ENCODE measurements at regions not wholly inside any gene's neighbourhood (a gene's known extent, or its start where the extent isn't known, plus 50 kb on each side); places are given as distances from the start of the nearest gene placed in this dataset.

DNA sequence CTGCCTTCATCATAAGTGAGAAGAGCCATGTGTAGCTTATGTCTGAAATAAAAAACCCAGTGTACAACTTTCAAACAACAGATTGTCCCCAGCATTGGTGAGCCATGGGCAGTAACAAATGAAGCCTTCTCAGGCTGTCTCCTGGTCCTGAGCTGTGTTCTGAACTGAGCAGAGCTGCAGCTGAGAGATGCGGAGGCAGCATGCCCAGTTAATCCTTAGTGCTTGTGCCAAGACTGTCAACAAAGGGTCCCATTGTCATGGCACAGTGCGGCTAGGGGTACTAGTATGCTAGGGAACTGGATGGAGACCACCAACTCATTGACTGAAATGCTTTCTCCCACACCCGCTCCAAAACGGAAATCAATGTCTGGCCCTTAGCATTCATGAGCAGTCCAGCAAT, 154.3 kb downstream of the RMST start:
- TF ChIP-seq FOXK2 (IDR thresholded peaks at IDR 0.05) (no peak), L3MBTL2 (conservative IDR thresholded peaks at IDR 0.05) (no peak), TARDBP (IDR thresholded peaks at IDR 0.05) (no peak), NFRKB (IDR thresholded peaks at IDR 0.05) (no peak), CTBP1 (IDR thresholded peaks at IDR 0.05; ENCODE audit: borderline replicate concordance) (no peak), ZNF384 (IDR thresholded peaks at IDR 0.05) (no peak), ARNT (IDR thresholded peaks at IDR 0.05) (no peak), LEF1 (IDR thresholded peaks at IDR 0.05; ENCODE audit: borderline replicate concordance) (no peak), BHLHE40 (IDR thresholded peaks at IDR 0.05; ENCODE audit: borderline replicate concordance) (no peak), HDGF (IDR thresholded peaks at IDR 0.05; ENCODE audit: borderline replicate concordance) (no peak), SUZ12 (IDR thresholded peaks at IDR 0.05) (no peak), FOXA1 (IDR thresholded peaks at IDR 0.05) (no peak), FOXM1 (IDR thresholded peaks at IDR 0.05; ENCODE audit: borderline replicate concordance) (no peak), SP1 (IDR thresholded peaks at IDR 0.05) (no peak), ELF4 (IDR thresholded peaks at IDR 0.05) (no peak)
- TF ChIP-seq, protein P1, sequence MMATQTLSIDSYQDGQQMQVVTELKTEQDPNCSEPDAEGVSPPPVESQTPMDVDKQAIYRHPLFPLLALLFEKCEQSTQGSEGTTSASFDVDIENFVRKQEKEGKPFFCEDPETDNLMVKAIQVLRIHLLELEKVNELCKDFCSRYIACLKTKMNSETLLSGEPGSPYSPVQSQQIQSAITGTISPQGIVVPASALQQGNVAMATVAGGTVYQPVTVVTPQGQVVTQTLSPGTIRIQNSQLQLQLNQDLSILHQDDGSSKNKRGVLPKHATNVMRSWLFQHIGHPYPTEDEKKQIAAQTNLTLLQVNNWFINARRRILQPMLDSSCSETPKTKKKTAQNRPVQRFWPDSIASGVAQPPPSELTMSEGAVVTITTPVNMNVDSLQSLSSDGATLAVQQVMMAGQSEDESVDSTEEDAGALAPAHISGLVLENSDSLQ (IDR thresholded peaks at IDR 0.05), result no peak
- ChIA-PET CTCF (no interaction called here), POLR2A (no interaction called here)
- no peak for DNase-seq (ENCODE audit: extremely low spot score)

DNA sequence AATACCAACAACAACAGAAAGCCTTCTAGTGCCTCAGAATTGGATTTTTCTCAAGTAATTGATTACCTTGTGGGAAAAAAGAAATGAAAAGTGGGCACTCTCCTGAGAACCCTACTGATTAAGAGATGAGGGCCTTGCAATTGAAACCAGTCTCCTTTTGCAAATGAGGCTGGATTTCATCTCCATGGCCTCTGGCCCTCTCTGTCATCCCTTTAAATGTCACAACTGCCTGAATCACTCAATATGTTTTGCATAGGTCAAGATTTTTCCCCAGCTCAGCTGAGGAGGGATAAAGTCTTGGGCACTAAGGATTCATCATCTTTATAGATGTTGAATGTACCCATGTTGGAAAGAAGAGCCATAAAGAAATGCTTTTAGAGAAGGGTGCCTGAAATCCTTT, 166.4 kb downstream of the RMST start:
- TF ChIP-seq SUZ12 (IDR thresholded peaks at IDR 0.05) (no peak), SP1 (IDR thresholded peaks at IDR 0.05) (no peak), FOXA1 (IDR thresholded peaks at IDR 0.05) (no peak), CTBP1 (IDR thresholded peaks at IDR 0.05; ENCODE audit: borderline replicate concordance) (no peak), FOXK2 (IDR thresholded peaks at IDR 0.05) (no peak), HDGF (IDR thresholded peaks at IDR 0.05; ENCODE audit: borderline replicate concordance) (no peak), L3MBTL2 (conservative IDR thresholded peaks at IDR 0.05) (no peak), NFRKB (IDR thresholded peaks at IDR 0.05) (no peak), ZNF384 (IDR thresholded peaks at IDR 0.05) (no peak), FOXM1 (IDR thresholded peaks at IDR 0.05; ENCODE audit: borderline replicate concordance) (no peak), ARNT (IDR thresholded peaks at IDR 0.05) (no peak)
- ChIA-PET CTCF (no interaction called here), POLR2A (no interaction called here)
- no peak for DNase-seq (ENCODE audit: extremely low spot score)

- no peak for TF ChIP-seq FOXM1 (IDR thresholded peaks at IDR 0.05; ENCODE audit: borderline replicate concordance)
- TF ChIP-seq ARNT (IDR thresholded peaks at IDR 0.05), result no peak
- no peak for TF ChIP-seq TARDBP (IDR thresholded peaks at IDR 0.05)
- TF ChIP-seq LEF1 (IDR thresholded peaks at IDR 0.05; ENCODE audit: borderline replicate concordance), result no peak
- no peak for TF ChIP-seq FOXA1 (IDR thresholded peaks at IDR 0.05)
- TF ChIP-seq FOXK2 (IDR thresholded peaks at IDR 0.05), result no peak
- TF ChIP-seq HDGF (IDR thresholded peaks at IDR 0.05; ENCODE audit: borderline replicate concordance), result no peak
- TF ChIP-seq ELF4 (IDR thresholded peaks at IDR 0.05), result no peak
- no peak for TF ChIP-seq SUZ12 (IDR thresholded peaks at IDR 0.05)
- CTCF ChIA-PET, result no interaction called here
- DNase-seq (ENCODE audit: extremely low spot score), result no peak
- POLR2A ChIA-PET, result no interaction called here
Measured at GRCh38 chr12:97629382-97629781, 166.8 kb downstream of the RMST start.

DNA sequence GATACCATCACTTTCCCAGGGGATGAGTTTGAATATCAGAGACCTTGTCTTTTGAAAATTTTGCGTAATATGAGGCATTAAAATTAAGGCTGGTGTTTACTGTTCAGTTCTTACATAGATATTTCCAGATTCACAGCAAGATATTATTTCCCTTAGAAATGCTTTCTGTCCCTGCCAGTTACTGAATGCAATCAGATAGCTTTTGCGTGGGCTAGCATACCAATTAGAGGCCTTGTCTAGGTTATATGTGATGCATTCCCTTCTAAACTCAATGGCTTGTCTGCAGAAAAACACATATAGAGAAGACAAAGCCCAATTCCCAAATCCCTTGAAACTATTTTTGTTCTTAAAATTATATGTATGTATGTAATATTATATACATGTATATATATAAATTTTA, 167.8 kb downstream of the RMST start:
- TF ChIP-seq ELF4 (IDR thresholded peaks at IDR 0.05) (no peak), FOXK2 (IDR thresholded peaks at IDR 0.05) (no peak), FOXM1 (IDR thresholded peaks at IDR 0.05; ENCODE audit: borderline replicate concordance) (no peak), CTBP1 (IDR thresholded peaks at IDR 0.05; ENCODE audit: borderline replicate concordance) (no peak)
- no peak for DNase-seq (ENCODE audit: extremely low spot score)
- CTCF ChIA-PET, result interaction anchor here (0.6 kb wide), 2 partner anchors 1381 to 1466 kb away, joined by 3 to 4 read pairs; no protein-coding TSS in a partner anchor
- POLR2A ChIA-PET, result no interaction called here

- TF ChIP-seq NFRKB (IDR thresholded peaks at IDR 0.05) (no peak), BHLHE40 (IDR thresholded peaks at IDR 0.05; ENCODE audit: borderline replicate concordance) (no peak), FOXK2 (IDR thresholded peaks at IDR 0.05) (no peak), HDGF (IDR thresholded peaks at IDR 0.05; ENCODE audit: borderline replicate concordance) (no peak), TARDBP (IDR thresholded peaks at IDR 0.05) (no peak), FOXM1 (IDR thresholded peaks at IDR 0.05; ENCODE audit: borderline replicate concordance) (no peak), LEF1 (IDR thresholded peaks at IDR 0.05; ENCODE audit: borderline replicate concordance) (no peak), ZNF384 (IDR thresholded peaks at IDR 0.05) (no peak), CTBP1 (IDR thresholded peaks at IDR 0.05; ENCODE audit: borderline replicate concordance) (no peak), FOXA1 (IDR thresholded peaks at IDR 0.05) (no peak), L3MBTL2 (conservative IDR thresholded peaks at IDR 0.05) (no peak), SUZ12 (IDR thresholded peaks at IDR 0.05) (no peak)
- TF ChIP-seq, protein P1 (IDR thresholded peaks at IDR 0.05), result no peak
- ChIA-PET CTCF (interaction anchor here (0.6 kb wide), 1 partner anchor 1380 kb away, joined by 4 read pairs; no protein-coding TSS in a partner anchor), POLR2A (no interaction called here)
- DNase-seq (ENCODE audit: extremely low spot score), result no peak
Measured at GRCh38 chr12:97630875-97631274, 168.3 kb downstream of the RMST start.

GRCh38 chr12:97637770-97638169, 175.2 kb downstream of the RMST start:
- CTCF ChIA-PET, result no interaction called here
- no peak for DNase-seq (ENCODE audit: extremely low spot score)
- POLR2A ChIA-PET, result no interaction called here
- no peak for TF ChIP-seq SUZ12 (IDR thresholded peaks at IDR 0.05)
- no peak for TF ChIP-seq L3MBTL2 (conservative IDR thresholded peaks at IDR 0.05)
- TF ChIP-seq SP1 (IDR thresholded peaks at IDR 0.05), result no peak
- no peak for TF ChIP-seq FOXA1 (IDR thresholded peaks at IDR 0.05)
- no peak for TF ChIP-seq BHLHE40 (IDR thresholded peaks at IDR 0.05; ENCODE audit: borderline replicate concordance)
- TF ChIP-seq CTBP1 (IDR thresholded peaks at IDR 0.05; ENCODE audit: borderline replicate concordance), result no peak
- no peak for TF ChIP-seq ARNT (IDR thresholded peaks at IDR 0.05)
- TF ChIP-seq LEF1 (IDR thresholded peaks at IDR 0.05; ENCODE audit: borderline replicate concordance), result no peak
- no peak for TF ChIP-seq ELF4 (IDR thresholded peaks at IDR 0.05)
- no peak for TF ChIP-seq TARDBP (IDR thresholded peaks at IDR 0.05)
- TF ChIP-seq, protein P1 (IDR thresholded peaks at IDR 0.05), result no peak
- no peak for TF ChIP-seq HDGF (IDR thresholded peaks at IDR 0.05; ENCODE audit: borderline replicate concordance)
- no peak for TF ChIP-seq NFRKB (IDR thresholded peaks at IDR 0.05)
- no peak for TF ChIP-seq ZNF384 (IDR thresholded peaks at IDR 0.05)
- no peak for TF ChIP-seq FOXK2 (IDR thresholded peaks at IDR 0.05)
- no peak for TF ChIP-seq FOXM1 (IDR thresholded peaks at IDR 0.05; ENCODE audit: borderline replicate concordance)
